Right lobe of liver (tissue), 4 donors: ENCODE measurements at regions not wholly inside any gene's neighbourhood (a gene's known extent, or its start where the extent isn't known, plus 50 kb on each side); places are given as distances from the start of the nearest gene placed in this dataset.

ENCODE experiments used
- CTCF ChIP-seq, 4 donors: fragments of 200-600 bp in 3 of 4; fragments of 450-650 bp in 1 of 4; IDR thresholded peaks; one replicate each; pipeline versions ENCODE4 v1.5.1 to v1.8.0; 2016 to 2022; ENCODE audit warnings: antibody characterized with exemption in 4 of 4, mild to moderate bottlenecking in 2 of 4
- POLR2A ChIP-seq: fragments of 450-650 bp; IDR thresholded peaks from one replicate; pipeline ENCODE4 v1.6.1; 2017; ENCODE audit warnings: antibody characterized with exemption, mild to moderate bottlenecking
- donor health status: DM: no; HTN: no; CAD: no.
- donor health status: DM: no; HTN: no; CAD: no.
- donor health status: DM: no; HTN: yes; CAD: no.

GRCh38 chr2:116413659-116414058, 1400.8 kb upstream of the DDX18 start:
- TF ChIP-seq POLR2A (no peak), CTCF (IDR thresholded peaks at IDR 0.05) (no peak)
